Trophoblast cell (in vitro differentiated cells and primary cell): ENCODE measurements at regions not wholly inside any gene's neighbourhood (a gene's known extent, or its start where the extent isn't known, plus 50 kb on each side); places are given as distances from the start of the nearest gene placed in this dataset.

Source experiments
- DNase-seq, 2 donors: peaks; one replicate each; pipeline ENCODE4 v3.0.0-alpha.2; 2016
- H2AFZ ChIP-seq: 2 replicates; pipeline ENCODE4 v1.6.1; 2013; ENCODE audit warnings: low read length, moderate library complexity, mild to moderate bottlenecking; ENCODE audit not compliant: insufficient read depth, poor library complexity
- H2AK5ac ChIP-seq: 2 replicates; pipeline ENCODE4 v1.6.1; 2013; ENCODE audit warnings: mild to moderate bottlenecking, low read length
- H2BK120ac ChIP-seq: 2 replicates; pipeline ENCODE4 v1.6.1; 2013; ENCODE audit warnings: low read length, mild to moderate bottlenecking, moderate library complexity; ENCODE audit not compliant: insufficient read depth, poor library complexity
- H2BK12ac ChIP-seq: 2 replicates; pipeline ENCODE4 v1.6.1; 2013; ENCODE audit warnings: mild to moderate bottlenecking, low read length, moderate library complexity
- H2BK5ac ChIP-seq: 2 replicates; pipeline ENCODE4 v1.6.1; 2013; ENCODE audit warnings: low read length, low read depth, moderate library complexity, mild to moderate bottlenecking; ENCODE audit not compliant: poor library complexity
- H3K14ac ChIP-seq: 2 replicates; pipeline ENCODE4 v1.6.1; 2013; ENCODE audit warnings: mild to moderate bottlenecking, low read length
- H3K18ac ChIP-seq: 2 replicates; pipeline ENCODE4 v1.6.1; 2013; ENCODE audit warnings: mild to moderate bottlenecking, low read length
- H3K23ac ChIP-seq: 2 replicates; pipeline ENCODE4 v1.6.1; 2013; ENCODE audit warnings: low read length
- H3K27ac ChIP-seq: 2 replicates; pipeline ENCODE4 v1.5.1; 2013; ENCODE audit warnings: low read depth, mild to moderate bottlenecking, inconsistent platforms, low read length, moderate library complexity
- H3K27me3 ChIP-seq: 2 replicates; pipeline ENCODE4 v1.6.1; 2013; ENCODE audit warnings: inconsistent platforms, mild to moderate bottlenecking, low read length, moderate library complexity; ENCODE audit not compliant: insufficient read depth
- H3K36me3 ChIP-seq, 2 experiments: 1 replicate in 1 of 2; 2 replicates in 1 of 2; pipeline ENCODE4 v1.6.1; 2013; ENCODE audit warnings: low read length in 2 of 2, mild to moderate bottlenecking in 2 of 2, moderate library complexity in 1 of 2; ENCODE audit not compliant: insufficient read depth in 2 of 2, control insufficient read depth in 1 of 2
- H3K4ac ChIP-seq: 2 replicates; pipeline ENCODE4 v1.6.1; 2013; ENCODE audit warnings: low read depth, mild to moderate bottlenecking, low read length, moderate library complexity
- H3K4me1 ChIP-seq, 2 experiments: 1 replicate in 1 of 2; 2 replicates in 1 of 2; pipeline ENCODE4 v1.6.1; 2013; ENCODE audit warnings: low read length in 2 of 2, mild to moderate bottlenecking in 2 of 2, moderate library complexity in 1 of 2; ENCODE audit not compliant: insufficient read depth in 2 of 2, control insufficient read depth in 1 of 2
- H3K4me2 ChIP-seq: 2 replicates; pipeline ENCODE4 v1.6.1; 2013; ENCODE audit warnings: inconsistent platforms, mild to moderate bottlenecking, low read length, moderate library complexity
- H3K4me3 ChIP-seq: 2 replicates; pipeline ENCODE4 v1.5.1; 2013; ENCODE audit warnings: mild to moderate bottlenecking, low read depth, low read length, inconsistent platforms
- H3K79me1 ChIP-seq: one replicate; pipeline ENCODE4 v1.6.1; 2013; ENCODE audit warnings: low read length
- H3K79me2 ChIP-seq: 2 replicates; pipeline ENCODE4 v1.6.1; 2013; ENCODE audit warnings: low read length, mild to moderate bottlenecking; ENCODE audit not compliant: control insufficient read depth, insufficient read depth, poor library complexity
- H3K9ac ChIP-seq: 2 replicates; pipeline ENCODE4 v1.6.1; 2013; ENCODE audit warnings: mild to moderate bottlenecking, low read length
- H3K9me3 ChIP-seq: 2 replicates; pipeline ENCODE4 v1.6.1; 2013; ENCODE audit warnings: low read depth, mild to moderate bottlenecking, control low read depth, inconsistent platforms, low read length; ENCODE audit not compliant: insufficient read depth
- H4K12ac ChIP-seq: 2 replicates; pipeline ENCODE4 v1.6.1; 2013; ENCODE audit warnings: low read depth, mild to moderate bottlenecking, low read length, moderate library complexity
- H4K8ac ChIP-seq: 2 replicates; pipeline ENCODE4 v1.6.1; 2013; ENCODE audit warnings: low read depth, mild to moderate bottlenecking, low read length, moderate library complexity
- H4K91ac ChIP-seq: one replicate; pipeline ENCODE4 v1.6.1; 2013; ENCODE audit warnings: low read depth, mild to moderate bottlenecking, low read length, moderate library complexity
- WGBS: extraction: QIAGEN DNeasy Blood & Tissue Kit; methylation state at CpG from one replicate; pipeline ENCODE4 v1.1.7; 2013; ENCODE audit warnings: missing lambda C conversion rate; ENCODE audit not compliant: insufficient read length, insufficient coverage; ENCODE audit errors: extremely low coverage; 5-methylcytosine and 5-hydroxymethylcytosine counted together

GRCh38 chr9:106149956-106150355 is 455.6 kb downstream of the TMEM38B start:
- Histone ChIP-seq H3K27me3 (no peaks in the 10 kb centered on the region), H4K8ac (no peak overlapping the region), H3K9me3 (no peaks in the 10 kb centered on the region), H4K91ac (no peak overlapping the region), H2BK12ac (no peak overlapping the region), H3K4ac (no peak overlapping the region), H2BK5ac (no peak overlapping the region), H3K4me1 (no peaks in the 10 kb centered on the region), H3K36me3 (no peaks in the 10 kb centered on the region), H4K12ac (no peak overlapping the region), H3K27ac (no peak overlapping the region), H3K79me2 (no peaks in the 10 kb centered on the region), H2AFZ (no peak overlapping the region), H3K4me2 (no peak overlapping the region), H2AK5ac (no peak overlapping the region), H3K18ac (no peak overlapping the region), H3K4me3 (no peak overlapping the region), H2BK120ac (no peak overlapping the region), H3K14ac (no peak overlapping the region), H3K23ac (no peak overlapping the region), H3K79me1 (no peaks in the 10 kb centered on the region), H3K9ac (no peak overlapping the region)
- no CpG with 5 or more reads among the region's 1 CpG for WGBS
- DNase-seq, result no peak

DNA sequence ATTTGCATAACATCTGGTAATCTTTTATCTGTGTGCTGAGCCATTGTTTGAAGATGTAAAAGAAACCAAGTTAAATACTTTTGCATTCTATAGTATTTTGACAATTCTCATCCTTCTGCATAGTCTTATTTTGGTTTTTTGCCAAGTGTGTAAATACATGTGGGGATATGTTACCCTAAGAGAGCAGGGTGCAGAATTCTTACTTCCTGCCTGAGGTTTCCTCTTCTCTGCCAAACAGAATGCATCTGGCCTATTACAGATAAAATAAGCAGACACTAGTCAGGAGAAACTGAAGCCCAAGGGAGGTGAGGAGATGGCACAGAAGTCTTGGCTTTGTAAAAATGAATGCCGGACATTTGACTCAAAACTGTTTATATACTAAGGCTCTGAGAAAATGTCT is 462.1 kb downstream of the TMEM38B start:
- Histone ChIP-seq H3K27me3 (no peaks in the 10 kb centered on the region), H2AFZ (no peak overlapping the region), H3K4me1 (no peaks in the 10 kb centered on the region), H4K8ac (no peak overlapping the region), H3K9me3 (no peaks in the 10 kb centered on the region), H3K4me3 (no peak overlapping the region), H3K18ac (no peak overlapping the region), H3K14ac (no peak overlapping the region), H3K79me2 (no peaks in the 10 kb centered on the region), H3K9ac (no peak overlapping the region), H3K4me2 (no peak overlapping the region), H4K12ac (no peak overlapping the region), H2BK5ac (no peak overlapping the region), H2BK120ac (no peak overlapping the region), H4K91ac (no peak overlapping the region), H3K27ac (no peak overlapping the region), H3K36me3 (no peaks in the 10 kb centered on the region), H2BK12ac (no peak overlapping the region), H2AK5ac (no peak overlapping the region), H3K79me1 (no peaks in the 10 kb centered on the region), H3K23ac (no peak overlapping the region), H3K4ac (no peak overlapping the region)
- WGBS, result no CpG with 5 or more reads among the region's 1 CpG
- no peak for DNase-seq

DNA sequence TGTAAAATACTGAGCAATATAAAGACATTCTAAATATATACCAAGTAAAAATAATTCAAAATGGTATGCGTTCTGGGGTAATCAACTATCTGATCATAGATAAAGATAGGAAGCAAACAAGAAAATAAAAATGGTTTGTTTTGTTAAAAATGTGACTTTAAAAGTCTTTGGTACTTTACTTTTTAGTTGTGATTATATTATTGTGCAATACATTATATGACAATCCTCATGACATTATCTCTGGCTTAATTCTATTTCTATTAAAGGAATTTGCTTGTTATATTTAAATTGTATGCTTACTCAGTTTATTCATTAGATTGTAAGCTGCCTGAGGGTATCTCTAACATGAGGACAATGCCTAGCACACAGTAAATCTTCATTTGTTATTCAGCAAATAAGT is 477.9 kb downstream of the TMEM38B start:
- H2AFZ ChIP-seq, result no peak overlapping the region
- H3K79me2 ChIP-seq, result no peaks in the 10 kb centered on the region
- no peak overlapping the region for H3K4ac ChIP-seq
- WGBS, result no CpG with 5 or more reads among the region's 1 CpG
- H3K18ac ChIP-seq, result no peak overlapping the region
- no peak overlapping the region for H3K27ac ChIP-seq
- H3K9me3 ChIP-seq, result no peaks in the 10 kb centered on the region
- H3K9ac ChIP-seq, result no peak overlapping the region
- H2BK120ac ChIP-seq, result no peak overlapping the region
- no peak overlapping the region for H4K91ac ChIP-seq
- H3K23ac ChIP-seq, result no peak overlapping the region
- DNase-seq, result no peak
- H4K12ac ChIP-seq, result no peak overlapping the region
- H4K8ac ChIP-seq, result no peak overlapping the region
- H3K4me1 ChIP-seq, result no peaks in the 10 kb centered on the region
- no peaks in the 10 kb centered on the region for H3K27me3 ChIP-seq
- no peaks in the 10 kb centered on the region for H3K79me1 ChIP-seq
- H3K14ac ChIP-seq, result no peak overlapping the region
- H3K4me3 ChIP-seq, result no peak overlapping the region
- no peaks in the 10 kb centered on the region for H3K36me3 ChIP-seq
- H2BK5ac ChIP-seq, result no peak overlapping the region
- H2AK5ac ChIP-seq, result no peak overlapping the region
- H3K4me2 ChIP-seq, result no peak overlapping the region
- no peak overlapping the region for H2BK12ac ChIP-seq

GRCh38 chr9:106174346-106174745 is 480.0 kb downstream of the TMEM38B start:
- Histone ChIP-seq H3K14ac (no peak overlapping the region), H3K27ac (no peak overlapping the region), H3K4ac (no peak overlapping the region), H3K18ac (no peak overlapping the region), H3K36me3 (no peaks in the 10 kb centered on the region), H3K4me2 (no peak overlapping the region), H4K8ac (no peak overlapping the region), H2BK120ac (no peak overlapping the region), H2AK5ac (no peak overlapping the region), H3K4me1 (no peaks in the 10 kb centered on the region), H3K9ac (no peak overlapping the region), H3K4me3 (no peak overlapping the region), H3K23ac (no peak overlapping the region), H2AFZ (no peak overlapping the region), H2BK12ac (no peak overlapping the region), H3K79me1 (no peaks in the 10 kb centered on the region), H3K9me3 (no peaks in the 10 kb centered on the region), H3K27me3 (no peaks in the 10 kb centered on the region), H4K12ac (no peak overlapping the region), H3K79me2 (no peaks in the 10 kb centered on the region), H4K91ac (no peak overlapping the region), H2BK5ac (no peak overlapping the region)
- no CpG with 5 or more reads among the region's 2 CpGs for WGBS
- DNase-seq, result no peak
